Cardiac septum (tissue), 1 donor: ENCODE measurements at regions not wholly inside any gene's neighbourhood (a gene's known extent, or its start where the extent isn't known, plus 50 kb on each side); places are given as distances from the start of the nearest gene placed in this dataset.

Experiments
- DNase-seq: peaks from one replicate; pipeline ENCODE4 v3.0.0-alpha.2; 2020; ENCODE audit warnings: low spot score
- intact Hi-C: fragments of 100-400 bp; cut with DNase I; formaldehyde crosslinking; loops from one replicate; pipeline ENCODE4 v1.14.0; 2022
- donor health status: DM: no; HTN: no; CAD: no.

DNA sequence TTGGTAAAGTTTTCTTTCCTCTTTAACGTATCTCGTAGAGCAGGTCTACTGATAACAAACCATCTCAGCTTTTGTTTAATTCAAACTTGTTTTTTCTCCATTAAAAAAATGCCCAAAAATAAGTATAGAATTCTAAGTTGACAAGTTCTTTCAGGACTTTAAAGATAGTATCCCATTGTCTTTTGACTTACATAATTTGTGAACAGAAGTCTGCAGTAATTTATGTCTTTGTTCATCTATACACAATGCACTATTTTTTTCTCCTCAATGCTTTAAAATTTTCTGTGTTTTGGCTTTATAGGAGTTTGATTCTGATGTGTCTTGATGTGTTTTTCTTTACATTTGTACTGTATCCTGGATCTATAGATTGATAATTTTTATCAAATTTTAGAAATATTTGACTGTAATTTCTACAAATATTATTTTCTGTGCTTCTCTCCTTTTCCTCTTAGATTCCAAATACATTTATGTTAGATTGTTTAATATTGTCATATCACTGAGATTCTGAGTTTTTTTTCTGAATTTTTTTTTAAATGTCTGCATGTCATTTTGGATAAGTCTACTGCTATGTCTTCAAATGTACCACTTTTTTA lies 143.3 kb downstream of the FTCDNL1 start:
- DNase-seq: no peak
- intact Hi-C loops: loop anchor here (10.0 kb wide), 1 partner anchor 147 kb away; the partner anchor contains the start of gene FTCDNL1

DNA sequence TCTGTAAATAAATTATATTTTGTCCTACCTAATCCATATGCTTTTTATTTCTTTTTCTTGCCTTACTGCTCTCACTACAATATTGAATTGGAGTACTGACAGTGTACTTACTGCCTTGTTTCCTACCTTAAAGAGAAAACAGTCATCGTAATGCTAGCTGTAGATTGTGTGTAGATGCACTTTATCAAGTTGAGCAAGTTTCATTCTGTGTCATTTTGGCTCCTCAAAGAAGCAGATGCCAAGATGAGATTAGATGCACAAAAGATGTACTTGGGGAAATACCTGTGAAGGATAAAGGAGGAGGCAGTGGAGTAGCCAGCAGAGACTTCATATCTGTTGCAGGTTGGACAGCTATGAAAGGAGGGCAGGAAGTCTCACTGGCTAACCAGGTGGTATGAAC lies 145.5 kb downstream of the FTCDNL1 start:
- DNase-seq: no peak
- intact Hi-C loops: loop anchor here (10.0 kb wide), 1 partner anchor 149 kb away; the partner anchor contains the start of gene FTCDNL1

DNA sequence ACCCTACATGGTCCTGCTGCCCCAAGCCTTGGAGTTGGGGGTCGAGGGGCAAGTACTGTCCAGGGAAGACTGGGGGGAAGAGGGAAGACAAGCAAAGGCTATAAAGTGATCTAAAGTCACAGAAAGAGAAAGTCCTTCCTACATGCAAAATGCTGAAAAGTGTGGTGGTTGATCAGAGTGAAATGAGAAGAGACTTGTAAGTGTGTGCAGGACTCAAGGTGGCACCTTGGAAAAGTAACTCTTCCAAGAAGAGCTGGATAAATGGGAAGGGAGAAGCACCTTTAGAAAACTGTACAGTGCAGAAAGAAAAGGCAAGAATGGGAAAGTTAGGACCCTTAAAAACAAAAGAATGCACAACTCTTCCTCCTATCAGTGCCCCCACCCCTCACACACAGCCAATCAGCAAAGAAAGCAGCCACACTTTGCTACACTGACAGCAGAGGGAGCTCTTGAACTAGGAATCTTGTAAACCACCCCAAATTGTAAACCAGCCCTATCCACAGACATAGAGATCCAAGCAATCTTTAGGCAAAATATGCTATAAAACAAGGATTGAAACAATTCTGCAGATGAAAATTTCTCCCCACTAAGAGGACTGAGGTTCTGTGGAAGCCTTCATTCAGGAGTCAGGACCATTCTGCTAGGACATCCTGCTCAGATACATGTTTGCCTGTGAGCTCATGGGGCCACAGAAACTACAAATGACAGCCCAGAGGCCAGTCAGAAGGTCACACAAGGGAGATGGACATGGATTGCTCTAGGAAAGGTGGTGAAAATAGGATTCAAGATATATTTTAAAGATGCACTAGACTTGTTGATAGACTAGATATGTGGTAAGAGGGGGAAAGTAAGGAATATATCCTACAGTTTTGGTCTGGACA lies 146.4 kb downstream of the FTCDNL1 start:
- intact Hi-C loops: loop anchor here (10.0 kb wide), 1 partner anchor 150 kb away; the partner anchor contains the start of gene FTCDNL1
- no peak for DNase-seq

DNA sequence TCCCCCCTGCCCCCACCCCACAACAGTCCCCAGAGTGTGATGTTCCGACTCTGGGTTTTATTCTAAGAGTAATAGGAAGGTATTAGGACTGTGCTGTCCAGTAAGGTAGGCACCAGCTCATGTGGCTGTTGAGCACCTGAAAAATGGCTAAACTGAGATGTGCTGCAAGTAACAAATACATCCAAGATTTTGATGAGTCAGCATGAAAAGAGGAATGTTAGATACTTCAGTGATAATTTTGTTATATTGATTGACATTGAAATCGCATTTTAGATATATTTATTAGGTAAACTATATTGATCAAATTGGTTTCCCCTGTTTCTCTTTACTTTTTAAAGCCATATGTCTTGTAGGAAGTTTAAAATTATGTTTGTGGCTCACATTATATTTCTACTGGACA lies 147.8 kb downstream of the FTCDNL1 start:
- no peak for DNase-seq
- intact Hi-C loops: loop anchor here (10.0 kb wide), 1 partner anchor 152 kb away; the partner anchor contains the start of gene FTCDNL1

DNA sequence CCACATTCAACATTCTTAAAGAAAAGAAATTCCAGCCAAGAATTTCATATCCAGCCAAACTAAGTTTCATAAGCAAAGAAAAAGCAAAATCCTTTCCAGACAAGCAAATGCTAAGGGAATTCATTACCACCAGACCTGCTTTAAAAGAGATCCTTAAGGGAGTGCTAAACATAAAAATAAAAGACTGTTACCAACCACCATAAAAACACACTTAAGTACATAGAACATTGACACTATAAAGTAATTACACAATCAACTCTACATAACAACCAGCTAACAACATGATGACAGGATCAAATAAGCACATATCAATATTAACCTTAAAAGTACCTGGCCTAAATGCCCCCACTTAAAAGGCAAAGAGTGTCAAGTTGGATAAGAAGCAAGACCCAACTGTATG lies 153.5 kb downstream of the FTCDNL1 start:
- intact Hi-C loops: no loop called here
- DNase-seq: no peak

DNA sequence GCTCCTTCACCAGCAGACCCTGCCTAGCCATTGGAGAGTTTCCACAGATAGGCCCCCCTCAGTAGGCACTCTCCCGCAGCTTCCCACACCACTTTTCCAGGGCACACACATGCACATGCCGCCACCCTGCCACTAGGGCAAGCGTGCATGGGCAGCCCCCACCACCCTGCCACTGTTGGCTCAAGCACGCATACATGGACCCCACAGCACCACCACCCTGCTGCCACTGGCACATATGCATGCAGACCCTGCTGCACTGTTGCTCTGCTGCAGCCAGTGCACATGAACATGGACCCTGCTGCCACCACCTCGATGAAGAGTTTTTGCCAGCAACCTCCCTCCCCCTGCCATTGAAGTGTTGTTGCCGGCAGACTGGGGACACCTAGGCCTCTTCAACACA lies 154.9 kb downstream of the FTCDNL1 start:
- DNase-seq: no peak
- intact Hi-C loops: no loop called here

DNA sequence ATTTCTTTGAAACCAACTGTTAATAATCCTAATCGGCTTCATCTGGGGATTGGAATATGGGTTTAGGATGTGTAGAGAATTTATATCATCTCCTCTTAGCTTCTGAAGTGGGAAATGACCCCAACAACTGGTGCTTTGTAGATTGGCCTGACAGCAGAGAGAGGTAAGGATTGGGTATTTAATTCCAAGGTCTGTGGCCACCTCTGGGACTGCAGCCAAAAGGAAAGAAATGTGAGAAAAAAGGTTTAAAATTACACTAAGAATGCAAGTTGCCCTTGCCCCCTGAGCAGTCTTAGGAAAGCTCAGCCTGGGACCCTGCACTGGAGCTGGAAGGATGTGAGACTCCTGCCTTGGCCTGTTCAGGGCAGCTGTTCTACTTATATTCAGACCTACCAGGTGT lies 157.1 kb downstream of the FTCDNL1 start:
- DNase-seq: no peak
- intact Hi-C loops: no loop called here

DNA sequence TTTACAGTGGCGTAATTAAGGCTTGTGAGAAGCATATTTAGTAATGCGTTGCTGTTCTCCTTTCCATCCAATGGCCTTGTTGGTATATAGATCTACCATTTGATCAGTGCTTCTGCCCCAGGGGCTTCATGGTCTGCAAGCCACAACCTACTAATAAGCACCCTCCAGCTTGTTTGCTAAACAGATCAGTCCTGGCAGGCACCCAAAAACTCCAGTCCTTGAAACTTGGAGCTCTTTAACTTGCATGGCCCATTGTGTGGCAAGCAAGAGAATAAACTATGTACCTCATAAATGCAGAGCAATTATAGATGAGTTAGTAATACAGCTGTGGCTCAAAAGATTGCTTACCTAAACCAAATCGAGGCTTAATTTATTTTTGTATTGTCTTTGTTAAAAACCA lies 158.5 kb downstream of the FTCDNL1 start:
- no peak for DNase-seq
- intact Hi-C loops: no loop called here

DNA sequence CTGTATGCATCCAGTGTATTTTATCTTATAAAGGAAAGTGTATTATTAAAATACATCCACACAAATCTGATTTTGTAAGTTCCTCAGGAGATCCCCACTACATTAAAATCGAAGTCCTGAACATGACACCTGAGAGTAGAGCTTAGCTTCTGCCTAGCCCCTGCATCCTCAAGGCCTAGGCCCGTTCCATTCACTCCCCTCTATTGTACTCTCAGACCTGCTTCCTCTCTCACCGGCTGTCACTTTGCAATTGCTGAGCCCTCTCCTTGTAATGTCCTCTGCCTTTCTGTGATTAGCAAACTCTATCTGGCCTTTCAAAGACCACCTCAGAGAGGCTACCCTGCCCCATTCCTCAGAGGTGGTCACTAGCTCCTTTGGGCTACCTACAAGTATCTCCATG lies 160.8 kb downstream of the FTCDNL1 start:
- DNase-seq: no peak
- intact Hi-C loops: no loop called here

DNA sequence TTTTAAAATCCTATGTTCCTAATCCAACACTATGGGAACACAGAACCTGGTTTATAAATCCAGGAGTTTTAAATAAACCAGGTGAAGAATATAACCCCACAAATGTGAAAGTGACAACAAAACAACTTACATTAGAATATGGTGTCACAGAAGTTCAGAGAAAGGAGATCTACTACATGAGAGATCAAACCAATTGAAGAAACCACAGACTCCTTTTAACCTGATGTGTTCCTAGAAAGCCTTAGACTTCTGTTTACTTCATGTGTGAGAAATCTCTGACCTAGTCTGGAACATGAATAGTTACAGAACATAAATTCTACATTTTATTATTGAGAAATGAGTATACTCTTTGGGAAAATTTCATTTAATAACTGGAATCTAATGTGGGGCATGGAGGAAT lies 165.3 kb downstream of the FTCDNL1 start:
- intact Hi-C loops: no loop called here
- no peak for DNase-seq

DNA sequence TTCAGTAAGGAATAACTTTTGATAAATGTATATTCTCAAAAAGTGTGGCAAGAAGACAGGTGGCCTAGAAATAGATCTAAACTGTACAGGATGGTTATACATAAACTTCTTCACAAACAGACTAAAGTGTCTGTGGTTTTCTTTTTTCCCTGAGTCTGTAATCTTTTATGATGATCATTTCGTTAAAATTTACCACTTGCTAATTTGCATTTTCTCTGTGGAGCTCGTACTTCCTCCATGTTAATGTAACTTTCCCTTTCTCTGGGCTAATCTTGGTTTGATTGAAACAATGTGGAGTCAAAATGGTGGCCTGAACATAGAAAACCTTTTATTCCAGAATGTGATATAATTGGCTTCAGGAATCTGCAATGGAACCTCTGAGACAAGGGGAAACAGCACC lies 166.2 kb downstream of the FTCDNL1 start:
- intact Hi-C loops: no loop called here
- no peak for DNase-seq

DNA sequence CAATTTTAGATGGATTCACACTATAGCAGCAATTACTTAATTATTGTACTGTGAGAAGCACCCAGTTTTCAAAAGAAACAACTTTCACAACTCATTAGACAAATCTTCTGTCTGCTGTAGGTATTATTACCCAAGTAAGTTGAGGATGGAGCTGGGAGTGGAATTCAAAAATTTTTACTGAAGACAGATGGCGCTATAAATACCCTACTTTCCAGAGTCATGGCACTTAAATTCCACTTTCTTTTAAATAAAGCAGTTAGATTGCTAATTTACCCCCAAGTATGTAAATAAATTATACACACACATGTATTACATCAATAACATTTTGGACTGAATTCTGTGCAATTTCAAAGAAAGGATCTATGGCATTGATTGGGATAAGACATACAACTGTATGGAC lies 166.8 kb downstream of the FTCDNL1 start:
- DNase-seq: no peak
- intact Hi-C loops: no loop called here

DNA sequence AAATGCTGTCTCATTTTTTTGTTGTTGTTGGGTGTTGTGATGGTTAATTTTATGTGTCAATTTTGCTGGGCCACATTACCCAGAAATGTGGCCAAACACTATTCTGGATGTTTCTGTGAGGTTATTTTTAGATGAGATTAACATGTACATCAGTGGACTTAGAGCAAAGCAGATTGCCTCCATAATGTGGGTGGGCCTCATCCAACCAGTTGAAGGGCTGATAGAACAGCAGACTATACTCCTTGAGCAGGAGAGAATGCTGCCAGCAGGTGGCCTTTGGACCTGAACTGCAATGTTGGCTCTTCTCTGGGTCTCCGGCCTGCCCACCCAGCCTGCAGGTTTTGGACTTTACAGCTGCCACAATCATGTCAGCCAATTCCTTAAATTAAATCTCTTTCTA lies 169.0 kb downstream of the FTCDNL1 start:
- DNase-seq: no peak
- intact Hi-C loops: no loop called here

DNA sequence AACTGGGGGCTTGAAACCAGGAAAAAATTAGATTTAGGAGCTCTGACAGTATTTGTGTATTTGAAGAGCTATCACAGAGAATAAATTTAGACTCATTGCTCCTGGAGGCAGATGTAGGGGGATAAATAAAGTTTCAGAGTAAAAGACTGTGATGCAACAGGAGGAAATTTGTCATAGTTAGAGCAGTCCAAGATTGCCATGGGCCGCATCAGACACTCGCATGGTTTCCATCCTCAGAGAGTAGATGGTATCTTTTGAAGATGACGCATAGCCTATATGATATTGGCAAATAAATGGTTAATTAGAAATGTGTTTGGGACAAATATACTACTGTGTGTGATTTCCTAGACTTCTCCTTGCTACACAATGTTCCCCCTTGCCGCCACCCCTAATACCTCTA lies 170.5 kb downstream of the FTCDNL1 start:
- DNase-seq: no peak
- intact Hi-C loops: no loop called here

DNA sequence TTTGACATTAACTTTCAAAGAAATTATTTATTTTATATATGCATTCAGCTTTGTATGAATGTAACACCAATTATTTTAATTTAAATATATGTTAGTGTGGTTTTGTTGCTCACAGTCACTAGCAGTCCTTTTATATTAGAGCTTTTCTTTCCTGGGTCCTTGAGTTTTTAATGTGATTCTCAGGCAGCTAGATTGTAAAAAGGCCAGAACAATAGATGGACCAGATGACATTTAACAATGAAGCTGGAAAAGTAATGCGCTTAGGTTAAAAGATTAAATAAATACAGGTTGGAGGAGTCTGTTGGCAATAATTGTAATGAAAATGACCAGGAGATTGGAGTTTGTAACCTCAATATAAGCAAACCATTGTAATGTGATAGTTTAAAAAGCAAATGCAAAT lies 171.1 kb downstream of the FTCDNL1 start:
- no peak for DNase-seq

DNA sequence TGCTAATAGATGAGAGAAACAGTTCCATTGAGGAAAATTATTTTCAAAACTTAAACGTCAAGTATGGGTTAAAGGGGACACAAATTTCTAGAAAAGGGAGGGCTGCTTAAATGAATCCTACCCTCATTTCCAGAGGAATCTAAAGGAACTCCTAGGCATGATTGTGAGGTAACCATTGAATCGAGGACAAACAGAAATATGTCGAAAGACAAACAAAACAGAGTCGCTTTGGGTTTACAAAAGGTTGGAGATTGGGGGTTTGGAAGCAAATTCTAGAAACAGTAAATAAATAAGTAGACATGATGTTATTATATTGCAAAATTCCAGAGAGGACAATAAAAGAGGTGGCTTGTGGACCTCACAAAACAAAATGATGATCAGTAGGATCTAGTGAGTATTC lies 173.1 kb downstream of the FTCDNL1 start:
- intact Hi-C loops: no loop called here
- DNase-seq: no peak

More for the DNA sequence above, 171.1 kb downstream of the FTCDNL1 start:
- intact Hi-C loops: no loop called here

DNA sequence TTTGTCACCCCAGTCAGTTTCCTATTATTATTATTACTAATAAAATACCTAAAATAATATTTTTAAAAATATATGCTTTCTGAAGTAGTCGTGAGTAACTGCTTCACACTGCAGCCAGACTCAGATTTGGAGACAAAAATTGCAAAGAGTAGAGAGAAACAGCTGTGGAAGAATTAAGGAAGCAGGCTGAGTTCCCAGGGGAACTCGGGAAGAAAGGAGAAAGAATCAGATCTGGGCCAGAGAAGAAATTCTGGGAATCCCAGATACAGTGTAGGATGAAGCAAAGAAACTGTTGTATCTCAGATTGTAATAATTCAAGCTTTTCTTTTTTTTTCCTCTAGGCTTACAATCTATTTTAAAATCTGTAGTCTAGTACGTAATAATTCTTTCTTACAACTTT lies 182.3 kb downstream of the FTCDNL1 start:
- DNase-seq: no peak
- intact Hi-C loops: no loop called here

DNA sequence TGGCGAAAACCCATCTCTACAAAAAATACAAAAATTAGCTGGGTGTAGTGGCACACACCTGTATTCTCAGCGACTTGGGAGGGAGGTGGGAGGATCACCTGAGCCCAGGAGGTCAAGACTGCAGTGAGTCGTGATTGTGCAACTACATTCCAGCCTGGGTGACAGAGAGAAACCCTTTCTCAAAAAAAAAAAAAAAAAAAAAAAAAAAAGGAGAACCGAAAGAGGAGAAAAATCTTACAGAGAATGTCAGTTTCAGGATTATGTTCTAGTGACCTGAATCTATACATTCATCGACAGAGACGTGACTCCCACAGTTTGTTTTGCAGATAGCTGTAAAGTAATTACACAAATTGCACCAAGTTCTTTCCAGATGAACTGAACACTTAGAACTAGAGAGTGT lies 187.8 kb downstream of the FTCDNL1 start:
- intact Hi-C loops: no loop called here
- no peak for DNase-seq

DNA sequence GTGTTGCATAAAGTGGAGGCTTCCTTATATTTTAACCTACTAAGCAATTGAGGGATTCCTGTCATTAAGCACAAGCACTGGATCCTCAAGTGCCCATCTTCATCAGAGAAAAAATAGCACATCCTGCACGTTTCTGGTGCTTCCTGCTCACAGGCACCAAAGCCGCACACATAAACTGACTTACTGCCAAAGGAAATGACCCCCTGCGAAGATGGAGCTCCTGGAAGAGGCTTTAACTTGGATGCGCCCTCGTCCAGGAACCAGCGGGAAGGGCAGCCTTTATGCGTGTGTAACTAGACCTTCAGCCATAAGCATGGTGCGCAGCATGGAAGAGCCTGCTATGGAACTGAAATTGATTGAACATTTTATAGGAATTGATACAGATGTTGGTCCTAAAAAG lies 188.7 kb downstream of the FTCDNL1 start:
- DNase-seq: no peak

DNA sequence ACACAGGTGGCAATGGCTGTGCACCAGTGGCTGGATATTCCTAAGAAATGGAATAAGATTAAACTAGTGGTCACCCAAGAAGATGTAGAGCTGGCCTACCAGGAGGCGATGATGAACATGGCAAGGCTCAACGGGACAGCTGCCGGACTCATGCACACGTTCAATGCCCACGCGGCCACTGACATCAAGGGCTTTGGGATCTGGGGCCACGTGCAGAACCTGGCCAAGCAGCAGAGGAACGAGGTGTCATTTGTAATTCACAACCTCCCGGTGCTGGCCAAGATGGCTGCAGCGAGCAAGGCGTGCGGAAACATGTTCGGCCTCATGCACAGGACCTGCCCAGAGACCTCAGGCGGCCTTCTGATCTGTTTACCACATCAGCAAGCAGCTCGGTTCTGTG lies 190.8 kb downstream of the FTCDNL1 start:
- no peak for DNase-seq
- intact Hi-C loops: no loop called here

More for the DNA sequence above, 188.7 kb downstream of the FTCDNL1 start:
- intact Hi-C loops: no loop called here

DNA sequence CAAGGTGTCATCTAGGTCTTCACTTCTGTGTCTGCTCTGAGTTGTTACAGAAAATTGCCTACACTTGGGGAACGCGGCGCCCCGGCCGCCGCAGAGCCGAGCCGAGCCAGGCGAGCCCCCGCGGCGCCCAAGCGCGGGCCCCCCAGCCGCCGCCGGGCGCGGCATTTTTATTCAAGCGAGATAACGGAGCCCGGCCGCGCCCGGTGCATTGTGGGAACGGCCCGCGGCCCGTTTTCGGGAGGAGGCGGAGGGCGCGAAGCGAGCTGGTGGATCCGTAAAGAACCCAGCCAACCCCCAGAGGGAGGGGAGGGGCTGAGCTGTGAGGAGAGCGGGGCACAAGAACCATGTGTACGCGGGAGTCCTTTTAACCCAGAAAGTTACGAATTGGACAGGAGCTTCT lies 191.8 kb downstream of the FTCDNL1 start:
- intact Hi-C loops: no loop called here
- DNase-seq: no peak
